A673 (cell line): ENCODE measurements at regions not wholly inside any gene's neighbourhood (a gene's known extent, or its start where the extent isn't known, plus 50 kb on each side); places are given as distances from the start of the nearest gene placed in this dataset.

Experiments used
- CTCF ChIP-seq: fragments of 300-800, 200-600 bp; sonication (generic); conservative IDR thresholded peaks from 2 replicates; pipeline ENCODE4 v1.5.1; 2017; ENCODE audit warnings: low read depth, mild to moderate bottlenecking, antibody characterized with exemption, low read length, moderate library complexity, mixed read lengths
- EZH2 ChIP-seq: fragments of 200-600 bp; sonication (generic); IDR thresholded peaks from 2 replicates; pipeline ENCODE4 v1.6.1; 2017; ENCODE audit warnings: borderline replicate concordance, low read depth, mild to moderate bottlenecking, mixed read lengths, antibody characterized with exemption, low read length; ENCODE audit not compliant: poor library complexity, severe bottlenecking

- no peak for TF ChIP-seq CTCF
- no peak for TF ChIP-seq EZH2
Measured at GRCh38 chr9:135216236-135216635, 128.8 kb downstream of the OLFM1 start.
